GM19463 (cell line): ENCODE measurements at regions not wholly inside any gene's neighbourhood (a gene's known extent, or its start where the extent isn't known, plus 50 kb on each side); places are given as distances from the start of the nearest gene placed in this dataset.

Experiments
- ATAC-seq: cut with Tn5 transposase; IDR thresholded peaks from one replicate; pipeline ENCODE4 v1.9.1; 2021; ENCODE audit warnings: mild to moderate bottlenecking, moderate library complexity; ENCODE audit not compliant: unreplicated experiment

DNA sequence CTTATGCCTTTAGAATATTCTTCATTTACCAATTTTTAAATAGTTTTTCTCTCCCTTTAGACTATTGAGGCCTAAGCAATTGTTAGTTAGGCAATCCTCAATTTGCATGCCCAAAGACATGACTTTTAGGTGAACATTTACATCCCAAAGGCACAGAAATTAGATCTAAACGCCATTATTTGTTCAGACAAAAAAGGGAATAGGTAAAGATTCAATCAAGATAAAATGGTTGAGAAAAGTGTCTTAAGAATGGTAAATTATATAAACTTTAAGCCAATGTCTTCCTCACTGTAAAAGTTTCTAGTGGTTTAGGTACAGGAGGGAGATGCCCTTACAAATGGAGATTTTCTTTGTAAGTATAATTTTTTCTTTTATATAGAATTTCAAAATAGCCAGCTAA lies 50.2 kb upstream of the MME start:
- no peak for ATAC-seq

DNA sequence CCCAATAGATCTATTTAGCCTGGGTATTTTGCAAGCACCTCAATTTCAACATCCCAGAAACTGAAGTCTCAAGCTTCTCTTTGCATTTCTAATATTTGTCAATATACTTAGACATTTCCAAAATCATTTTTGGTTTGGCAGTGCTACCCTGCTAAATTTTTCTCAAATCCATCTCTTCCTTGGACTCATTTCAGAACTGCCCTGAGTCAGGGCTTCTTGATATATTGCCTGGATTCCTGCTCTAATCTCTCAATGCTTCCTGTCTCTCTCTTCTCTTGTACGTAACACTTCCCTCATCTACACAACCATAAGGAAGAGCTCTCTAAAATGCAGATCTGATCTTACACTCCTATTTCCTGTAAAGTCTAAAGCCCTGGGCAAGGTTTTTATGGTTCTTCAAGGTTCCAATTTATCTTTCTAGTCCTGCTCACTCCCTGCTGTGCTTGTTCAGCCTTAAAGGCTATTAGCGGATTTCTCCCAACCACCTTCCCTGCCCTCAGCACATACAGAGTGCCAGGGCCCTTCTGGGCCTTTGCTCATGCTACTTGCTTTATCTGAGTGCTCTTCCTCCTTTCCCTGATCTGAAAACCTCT lies 53.0 kb upstream of the MME start:
- ATAC-seq: no peak

DNA sequence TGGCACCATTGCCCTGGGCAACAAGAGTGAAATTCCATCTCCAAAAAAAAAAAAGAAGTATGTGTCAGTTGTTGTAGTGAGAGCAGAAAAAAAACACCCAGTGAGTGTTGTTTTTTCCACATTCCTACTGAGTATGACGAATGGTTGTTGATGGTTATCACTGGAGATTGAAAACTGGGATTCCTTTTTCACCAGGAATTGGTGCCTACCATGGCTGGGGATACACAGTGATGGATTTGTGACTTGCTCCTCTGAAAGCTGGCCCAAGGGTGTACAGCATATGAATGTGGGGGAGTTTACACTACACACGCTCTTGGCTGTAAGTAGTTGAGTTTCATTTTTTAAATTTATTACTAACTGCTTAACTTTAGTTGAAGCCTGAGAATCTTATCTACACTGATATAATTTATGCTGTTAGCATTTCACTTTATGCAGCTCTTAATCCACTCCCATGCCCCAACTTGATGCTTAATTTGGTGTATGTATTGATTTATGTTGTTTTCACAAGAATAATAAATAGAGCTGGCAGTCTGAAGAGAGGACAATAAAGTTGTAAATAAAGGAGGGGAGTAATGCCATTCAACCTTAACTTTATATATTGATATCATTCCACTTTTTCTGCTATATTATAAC lies 56.0 kb upstream of the MME start:
- no peak for ATAC-seq

- ATAC-seq: no peak
Measured at GRCh38 chr3:155022896-155023295, 57.2 kb upstream of the MME start.

GRCh38 chr3:155019575-155019974 lies 60.5 kb upstream of the MME start:
- ATAC-seq: no peak

GRCh38 chr3:155018621-155019330 lies 61.3 kb upstream of the MME start:
- no peak for ATAC-seq

DNA sequence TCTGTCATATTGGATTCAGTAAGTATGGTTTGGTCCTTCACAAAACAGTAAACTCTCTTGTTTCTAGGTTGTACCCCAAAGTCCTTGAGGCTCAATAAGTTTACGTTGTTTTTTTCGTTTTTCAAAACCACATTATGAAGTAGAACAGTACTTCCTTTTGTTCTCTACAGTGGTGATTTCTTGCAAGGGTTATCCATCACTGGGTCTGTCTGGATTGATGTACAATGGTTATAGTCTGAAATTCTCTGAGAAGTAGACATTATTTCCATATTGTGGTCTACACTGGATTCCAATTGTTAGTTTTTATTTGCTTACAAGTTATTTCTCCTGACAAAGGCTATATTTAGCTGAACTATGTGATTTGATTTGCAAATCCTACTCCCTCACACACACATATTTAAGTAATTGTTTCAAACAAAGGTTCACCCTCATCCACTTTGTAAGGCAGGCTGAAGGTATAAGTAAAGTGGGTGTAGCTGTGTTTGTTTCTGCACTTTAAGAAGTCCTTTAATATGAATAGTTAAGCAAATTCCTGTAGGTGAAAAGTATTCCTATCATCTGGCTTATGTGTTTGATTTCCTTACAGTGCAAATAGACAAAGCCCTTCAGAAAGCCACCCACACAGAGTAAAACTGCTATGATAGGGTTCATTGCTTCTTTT lies 64.2 kb upstream of the MME start:
- ATAC-seq: no peak

DNA sequence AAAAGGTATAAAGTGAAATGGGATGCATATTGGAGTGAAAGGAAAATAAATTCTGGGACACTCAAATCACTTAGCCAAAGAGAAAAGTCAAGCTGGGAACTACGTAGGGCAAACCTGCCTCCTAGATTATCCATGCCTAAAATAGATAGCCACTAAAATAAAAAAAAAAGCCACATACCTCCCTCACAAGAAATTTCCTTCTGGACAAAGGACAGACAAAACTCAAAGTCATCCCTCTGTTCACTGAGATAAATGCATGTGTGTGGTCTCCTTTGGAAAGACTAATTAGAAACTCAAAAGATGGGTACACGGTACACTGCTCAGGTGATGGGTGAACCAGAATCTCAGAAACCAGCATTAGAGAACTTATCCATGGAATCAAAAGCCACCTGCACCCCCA lies 65.2 kb upstream of the MME start:
- no peak for ATAC-seq

DNA sequence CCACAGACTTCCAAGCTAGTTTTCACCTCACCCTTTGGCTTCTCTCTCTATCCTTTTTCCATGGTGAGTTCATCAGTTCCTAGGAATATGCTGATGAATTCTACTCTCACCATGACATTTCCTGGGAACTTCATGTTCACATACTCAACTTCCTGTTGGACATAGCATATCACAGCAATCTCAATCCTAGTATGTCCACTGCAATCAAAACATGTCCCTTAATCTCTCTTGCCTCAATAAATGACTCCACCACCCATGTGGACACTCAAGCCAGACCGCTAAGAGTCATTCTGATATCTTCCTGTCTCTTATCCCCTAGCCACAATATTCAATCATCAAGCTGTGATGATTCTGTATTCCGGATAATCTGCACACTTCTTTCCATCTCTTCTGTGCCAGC lies 66.7 kb upstream of the MME start:
- no peak for ATAC-seq

DNA sequence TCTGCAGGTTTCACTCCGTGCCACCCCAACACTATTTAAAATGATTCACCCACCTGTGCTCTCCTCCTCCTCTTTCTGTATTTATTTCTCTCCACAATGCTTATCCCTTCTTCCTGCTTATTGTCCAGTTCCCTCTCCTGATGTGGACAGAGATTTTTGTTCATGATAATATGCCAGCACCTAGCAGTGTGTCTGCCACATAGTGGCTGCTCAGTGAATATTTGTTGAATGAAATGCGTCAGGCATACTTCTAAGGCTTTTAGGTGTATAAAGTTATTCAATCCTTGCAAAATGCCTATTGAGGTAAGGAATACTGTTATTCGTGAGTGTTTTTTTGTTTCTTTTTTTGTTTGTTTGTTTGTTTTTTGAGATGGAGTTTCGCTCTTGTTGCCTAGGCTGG lies 67.5 kb upstream of the MME start:
- ATAC-seq: no peak

- no peak for ATAC-seq
Measured at GRCh38 chr3:155010416-155010815, 69.7 kb upstream of the MME start.

DNA sequence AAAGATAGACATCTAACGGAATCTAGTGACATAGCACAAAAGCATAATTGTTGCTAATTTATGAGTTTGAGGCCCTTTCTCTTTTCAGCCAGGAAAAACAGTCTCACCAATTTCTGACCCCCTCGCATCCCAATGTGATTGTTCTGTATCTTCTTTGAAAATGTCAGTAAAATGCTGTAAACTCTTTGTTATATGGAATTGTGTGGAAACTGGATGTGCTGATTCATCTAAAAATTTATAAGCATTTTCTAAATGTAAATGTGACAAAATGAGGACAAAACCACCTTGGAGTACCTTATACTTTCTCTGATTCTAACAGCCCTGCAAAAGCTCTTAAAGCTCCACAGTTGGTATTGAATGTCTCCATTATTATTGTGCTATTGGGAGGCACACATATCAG lies 70.9 kb upstream of the MME start:
- ATAC-seq: no peak

- ATAC-seq: no peak
Measured at GRCh38 chr3:155007729-155008128, 72.4 kb upstream of the MME start.

DNA sequence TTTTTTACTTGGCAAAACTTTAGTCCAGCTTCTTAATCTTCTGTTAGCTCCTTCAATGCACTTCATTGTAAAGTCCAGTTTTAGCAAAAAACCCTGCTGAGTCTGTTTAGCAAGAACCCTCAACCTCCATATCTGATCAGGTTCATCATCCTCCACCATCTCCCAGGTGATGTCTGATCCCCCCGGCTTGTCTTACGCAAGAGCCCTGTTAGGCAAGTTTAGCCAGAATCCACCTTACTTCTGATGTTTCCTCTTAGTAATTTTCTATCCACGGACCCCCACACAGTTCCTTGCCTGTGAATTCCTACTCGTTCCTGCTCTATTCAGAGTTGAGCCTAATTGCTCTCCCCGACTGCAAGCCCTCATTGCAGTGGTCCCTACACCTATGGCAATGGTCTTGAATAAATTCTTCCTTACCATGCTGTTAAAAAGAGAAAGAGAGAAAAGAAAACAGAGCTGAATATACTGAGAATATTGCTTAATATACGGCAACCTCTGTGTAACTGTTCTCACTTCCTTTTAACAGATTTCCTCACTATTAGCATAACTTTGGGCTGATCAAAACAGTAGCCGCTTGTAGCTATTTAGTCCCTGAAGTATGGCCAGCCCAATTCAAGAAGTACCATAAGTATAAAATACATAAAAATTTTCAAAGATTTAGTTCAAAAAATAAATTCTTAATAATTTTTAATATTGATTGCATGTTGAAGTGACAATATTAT lies 78.7 kb upstream of the MME start:
- ATAC-seq: no peak

GRCh38 chr3:154992655-154993054 lies 87.5 kb upstream of the MME start:
- no peak for ATAC-seq

DNA sequence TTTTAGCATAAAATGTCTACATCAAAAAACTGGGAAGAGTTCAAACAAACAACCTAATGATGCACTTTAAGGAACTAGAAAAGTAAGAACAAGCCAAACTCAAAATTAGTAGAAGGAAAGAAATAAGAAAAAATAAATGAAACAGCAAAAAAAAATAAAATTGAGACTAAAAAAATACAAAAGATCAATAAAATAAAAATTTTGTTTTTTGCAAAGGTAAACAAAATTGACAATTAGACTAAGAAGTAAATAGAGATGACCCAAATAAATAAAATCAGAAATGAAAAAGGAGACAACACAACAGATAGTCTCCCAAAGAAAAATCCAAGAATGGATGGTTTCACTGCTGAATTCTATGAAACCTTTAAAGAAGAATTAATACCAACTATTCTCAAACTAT lies 89.6 kb upstream of the MME start:
- ATAC-seq: no peak

- no peak for ATAC-seq
Measured at GRCh38 chr3:154987846-154988245, 92.3 kb upstream of the MME start.

- ATAC-seq: no peak
Measured at GRCh38 chr3:154981664-154982063, 98.5 kb upstream of the MME start.

- no peak for ATAC-seq
Measured at GRCh38 chr3:154981201-154981600, 98.9 kb upstream of the MME start.

DNA sequence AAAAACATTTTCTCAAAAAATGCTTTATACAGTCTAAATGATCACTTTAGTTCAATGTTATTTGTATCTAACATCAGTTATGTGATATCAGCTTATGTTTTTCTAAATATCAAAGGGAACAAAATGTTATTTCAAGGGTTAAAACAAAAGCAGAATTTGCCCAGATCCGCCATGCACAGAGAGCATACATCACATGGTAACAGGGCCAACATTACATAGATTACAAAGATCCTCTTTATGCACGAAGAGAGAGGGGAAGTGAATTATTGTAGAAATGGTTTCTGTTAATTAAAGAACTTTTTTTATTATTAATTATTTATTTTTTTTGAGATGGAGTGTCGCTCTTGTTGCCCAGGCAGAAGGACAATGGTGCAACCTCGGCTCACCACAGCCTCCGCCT lies 100.8 kb upstream of the MME start:
- ATAC-seq: no peak

DNA sequence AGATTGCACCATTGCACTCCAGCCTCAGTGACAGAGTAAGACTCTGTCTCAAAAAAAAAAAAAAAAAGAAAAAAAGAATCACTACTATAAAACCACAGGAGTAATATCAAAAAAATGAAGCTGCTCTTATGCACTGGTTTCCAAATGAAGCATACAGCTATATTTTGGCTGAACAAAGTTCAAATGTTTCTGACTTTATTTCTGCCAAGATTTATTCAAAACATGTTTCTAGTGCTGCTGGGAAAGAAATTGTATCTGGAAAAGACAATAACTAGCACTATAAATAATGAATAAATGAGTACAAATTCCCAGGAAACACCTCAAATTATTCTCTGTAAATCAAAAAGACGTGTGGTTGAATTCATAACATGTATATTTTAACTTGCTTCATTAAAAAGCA lies 102.5 kb upstream of the MME start:
- ATAC-seq: no peak
